ENCODE measurements at regions not wholly inside any gene's neighbourhood (a gene's known extent, or its start where the extent isn't known, plus 50 kb on each side); places are given as distances from the start of the nearest gene placed in this dataset.
"Not testable (repeated sequence)": the region's sequence is repeated elsewhere in the genome, so short reads cannot be mapped to it uniquely, and the experiment has no call there.

DNA sequence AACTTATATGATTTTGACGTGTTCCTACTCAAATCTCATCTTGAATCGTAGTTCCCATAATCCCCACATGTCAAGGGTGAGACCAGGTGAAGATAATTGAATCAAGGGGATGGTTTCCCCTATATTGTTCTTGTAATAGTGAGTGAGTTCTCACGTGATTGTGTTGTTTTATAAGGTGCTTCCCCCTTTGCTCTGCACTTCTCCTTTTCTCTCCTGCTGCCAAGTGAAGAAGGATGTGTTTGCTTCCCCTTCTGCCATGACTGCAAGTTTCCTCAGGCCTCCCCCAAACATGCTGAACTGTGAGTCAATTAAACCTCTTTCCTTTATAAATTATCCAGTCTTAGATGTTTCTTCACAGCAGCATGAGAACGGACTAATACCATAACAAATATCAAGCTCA is 83.2 kb downstream of the MANEA start:
- intact Hi-C loops (cut with micrococcal nuclease), result no loop called here

DNA sequence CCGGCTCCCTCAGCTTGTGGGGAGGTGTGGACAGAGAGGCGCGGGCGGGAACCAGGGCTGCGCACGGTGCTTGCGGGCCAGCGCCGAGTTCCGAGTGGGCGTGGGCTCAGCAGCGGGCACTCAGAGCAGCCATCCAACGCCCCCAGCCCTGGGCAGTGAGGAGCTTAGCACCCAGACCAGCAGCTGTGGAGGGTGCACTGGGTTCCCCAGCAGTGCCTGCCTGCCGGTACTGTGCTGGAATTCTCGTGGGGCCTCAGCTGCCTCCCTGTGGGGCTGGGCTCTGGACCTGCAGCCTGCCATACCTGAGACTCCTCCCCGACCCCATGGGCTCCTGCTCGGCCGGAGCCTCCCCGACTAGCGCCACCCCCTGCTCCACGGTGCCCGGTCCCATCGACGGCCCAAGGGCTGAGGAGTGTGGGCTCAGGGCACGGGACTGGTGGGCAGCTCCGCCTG is 92.7 kb downstream of the MANEA start:
- intact Hi-C loops (cut with micrococcal nuclease), result no loop called here

DNA sequence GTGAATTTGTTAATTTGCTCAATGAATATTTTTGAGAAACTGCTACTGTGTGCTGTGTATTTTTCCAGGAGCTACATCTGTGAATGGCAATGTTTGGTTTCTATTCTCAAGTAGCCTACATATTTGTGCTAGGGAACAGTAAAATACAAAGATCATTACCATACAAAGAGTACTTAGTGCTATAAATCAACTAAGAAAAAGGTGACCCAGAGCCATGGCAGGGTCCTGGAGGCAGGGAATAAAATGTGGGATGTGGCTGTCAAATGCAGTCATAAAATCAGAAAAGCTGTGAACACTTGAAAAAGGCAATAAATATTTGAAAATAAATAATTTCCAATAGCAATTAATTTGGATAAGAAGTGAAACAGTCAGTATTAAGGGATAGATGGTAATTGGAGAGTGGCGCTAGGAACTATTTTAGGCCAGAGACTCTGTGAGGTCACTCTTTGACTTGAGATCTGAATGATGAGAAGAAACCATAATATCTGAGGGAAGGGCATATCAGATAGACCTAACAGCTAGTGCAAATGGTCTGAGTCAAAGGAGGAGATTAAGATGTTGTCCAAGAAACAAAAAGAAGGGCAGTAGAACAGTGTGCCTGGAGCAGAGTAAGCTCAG is 98.8 kb downstream of the MANEA start:
- intact Hi-C loops (cut with micrococcal nuclease), result no loop called here

- intact Hi-C loops (cut with micrococcal nuclease), result no loop called here
Observed at GRCh38 chr6:95679981-95680380, 102.6 kb downstream of the MANEA start.

DNA sequence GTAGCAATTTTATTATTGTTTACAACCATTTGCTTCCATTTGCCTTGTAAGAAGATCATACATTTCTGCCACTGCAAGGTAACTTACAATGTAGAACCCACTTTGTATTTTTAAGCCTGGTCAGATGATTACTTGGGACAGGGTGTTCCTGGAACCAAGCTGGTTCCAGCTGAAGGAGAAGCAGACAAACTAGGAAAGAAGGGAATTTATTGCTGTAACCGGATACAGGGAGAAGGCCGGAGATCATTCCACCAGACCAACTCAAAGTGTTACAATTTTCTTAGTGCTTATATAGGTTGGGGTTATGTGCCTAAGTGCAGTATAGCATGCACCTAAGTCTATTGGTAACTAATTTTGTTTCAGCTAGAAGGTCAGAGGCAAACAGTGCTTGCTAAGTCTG is 104.4 kb downstream of the MANEA start:
- intact Hi-C loops (cut with micrococcal nuclease), result no loop called here

- intact Hi-C loops (cut with micrococcal nuclease), result no loop called here
Observed at GRCh38 chr6:95682476-95682875, 105.1 kb downstream of the MANEA start.

DNA sequence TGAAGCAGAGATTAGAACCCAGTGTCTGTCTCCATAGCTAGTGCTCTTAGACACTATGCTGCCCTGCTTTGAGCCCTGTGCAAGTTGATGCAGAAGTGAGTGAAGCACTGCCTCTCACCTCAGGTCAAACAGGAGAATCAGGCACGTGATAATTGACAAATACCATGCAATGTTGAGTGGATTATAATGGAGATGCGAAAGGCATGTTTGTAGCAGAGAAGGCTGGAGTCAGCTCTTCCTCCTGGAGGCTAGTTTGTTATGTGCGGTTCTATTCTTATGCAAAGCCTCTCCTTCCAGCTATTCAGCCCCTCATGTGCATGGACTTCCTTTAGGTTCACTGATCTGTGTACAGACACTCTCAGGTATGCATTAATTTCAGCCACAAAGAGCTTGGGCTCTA is 108.5 kb downstream of the MANEA start:
- intact Hi-C loops (cut with micrococcal nuclease), result no loop called here

DNA sequence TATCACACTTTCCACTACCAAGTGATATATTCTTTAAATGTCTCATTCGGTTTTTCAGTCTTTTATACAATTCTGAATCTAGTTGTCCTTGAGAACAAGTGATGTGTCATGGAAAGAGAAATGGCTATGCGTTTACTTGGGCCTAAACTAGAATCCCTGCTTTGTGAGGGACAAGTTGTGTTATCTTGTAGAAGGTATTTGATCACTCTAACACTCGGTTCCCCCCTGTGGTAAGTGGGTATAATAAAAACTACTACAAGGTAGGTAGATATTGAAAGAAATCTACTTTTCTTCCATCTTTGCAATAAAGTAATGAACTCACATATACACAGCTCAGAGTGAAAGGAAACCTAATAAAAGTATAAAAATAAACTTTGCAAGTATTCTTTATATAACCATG is 108.9 kb downstream of the MANEA start:
- intact Hi-C loops (cut with micrococcal nuclease), result no loop called here

- intact Hi-C loops (cut with micrococcal nuclease), result no loop called here
Observed at GRCh38 chr6:95686895-95687294, 109.6 kb downstream of the MANEA start.

DNA sequence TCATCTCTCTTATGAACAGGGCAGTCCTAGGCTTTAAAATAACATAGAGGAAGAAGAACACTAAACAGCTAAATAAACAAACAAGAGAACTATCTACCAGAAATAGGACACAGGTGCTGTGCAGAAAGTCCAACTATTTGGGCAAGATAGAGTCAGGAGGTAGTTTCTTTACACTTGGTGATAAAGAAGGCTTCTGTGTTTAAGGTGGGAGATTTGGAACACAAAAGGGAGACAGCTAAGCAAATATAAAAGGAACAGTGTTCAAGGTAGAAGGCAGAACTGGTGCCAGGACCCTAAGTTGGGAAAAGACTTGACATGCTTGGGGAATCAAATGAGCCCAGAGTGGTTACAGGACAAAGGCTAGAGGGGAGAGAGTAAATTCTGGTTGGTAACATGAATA is 110.5 kb downstream of the MANEA start:
- intact Hi-C loops (cut with micrococcal nuclease), result no loop called here

DNA sequence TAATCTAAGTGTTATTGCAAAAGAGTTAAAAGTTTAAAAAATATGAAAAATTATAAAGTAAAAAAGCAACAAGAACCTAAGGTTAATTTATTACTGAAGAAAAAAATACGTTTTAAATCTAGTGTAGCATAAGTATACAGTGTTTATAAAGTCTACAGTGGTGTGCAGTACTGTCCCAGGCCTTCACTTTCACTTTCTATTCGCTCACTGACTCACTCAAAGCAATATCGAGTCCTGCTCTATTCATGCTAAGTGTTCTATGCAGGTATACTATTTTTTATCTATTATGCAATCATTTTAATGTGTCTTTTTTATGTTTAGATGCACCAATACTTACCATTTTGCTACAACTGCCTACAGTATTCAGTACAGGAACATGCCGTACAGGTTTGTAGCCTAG is 113.0 kb downstream of the MANEA start:
- intact Hi-C loops (cut with micrococcal nuclease), result no loop called here

GRCh38 chr6:95693108-95693507 is 115.8 kb downstream of the MANEA start:
- intact Hi-C loops (cut with micrococcal nuclease), result no loop called here

DNA sequence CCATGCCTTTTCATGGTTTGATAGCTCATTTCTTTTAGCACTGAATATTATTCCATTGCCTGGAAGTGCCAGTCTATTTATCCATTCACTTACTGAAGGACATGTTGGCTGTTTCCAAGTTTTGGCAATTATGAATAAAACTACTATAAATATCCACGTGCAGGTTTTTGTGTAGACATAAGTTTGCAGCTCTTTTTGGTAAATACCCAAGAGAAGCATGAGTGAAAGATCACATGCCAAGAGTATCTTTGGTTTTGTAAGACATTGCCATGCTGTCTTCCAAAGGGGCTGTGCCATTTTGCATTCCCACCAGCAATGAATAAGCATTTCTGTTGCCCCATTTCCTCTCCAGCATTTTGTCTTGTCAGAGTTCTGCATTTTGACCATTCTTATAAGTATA is 120.9 kb downstream of the MANEA start:
- intact Hi-C loops (cut with micrococcal nuclease), result no loop called here

GRCh38 chr6:95723638-95724037 is 146.3 kb downstream of the MANEA start:
- intact Hi-C loops (cut with micrococcal nuclease), result no loop called here

DNA sequence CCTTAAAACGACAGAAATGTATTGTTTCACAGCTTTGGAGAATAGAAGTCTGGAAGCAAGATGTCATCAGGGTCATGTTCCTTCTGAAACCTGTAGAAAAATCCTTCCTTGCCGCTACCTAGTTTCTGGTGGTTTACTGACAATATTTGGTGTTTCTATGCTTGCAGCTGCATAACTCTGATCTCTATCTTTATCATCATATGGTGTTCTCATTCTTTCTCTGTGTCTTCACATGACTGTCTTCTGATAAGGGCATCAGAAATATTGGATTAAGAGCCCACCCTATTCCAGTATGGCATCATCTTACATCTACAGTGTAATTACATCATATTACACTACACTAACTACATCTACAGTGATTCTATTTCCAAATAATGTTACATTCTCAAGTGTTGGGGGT is 148.0 kb downstream of the MANEA start:
- intact Hi-C loops (cut with micrococcal nuclease), result no loop called here

DNA sequence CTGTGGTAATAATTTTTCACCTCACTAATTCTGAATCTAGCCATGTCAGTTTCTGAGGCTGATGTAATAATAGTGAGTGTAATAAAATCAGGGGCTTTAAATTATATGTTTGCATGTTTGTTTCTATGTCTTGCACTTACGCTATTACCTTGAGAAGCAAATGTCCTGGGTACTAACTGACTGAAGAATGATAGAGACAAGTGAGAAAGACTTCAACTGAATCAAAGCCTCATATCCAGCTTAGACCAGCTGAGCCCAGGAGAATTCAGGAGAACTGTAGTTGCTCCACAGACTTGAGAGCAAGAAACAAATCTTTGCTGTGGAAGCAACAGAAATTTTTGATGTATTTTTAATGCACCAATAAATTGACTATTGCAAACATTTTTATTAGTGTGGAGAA is 162.8 kb downstream of the MANEA start:
- intact Hi-C loops (cut with micrococcal nuclease), result no loop called here

- intact Hi-C loops (cut with micrococcal nuclease), result no loop called here
Observed at GRCh38 chr6:95741045-95741444, 163.7 kb downstream of the MANEA start.

GRCh38 chr6:95742767-95743289 is 165.5 kb downstream of the MANEA start:
- intact Hi-C loops (cut with micrococcal nuclease), result no loop called here

GRCh38 chr6:95743591-95743990 is 166.3 kb downstream of the MANEA start:
- intact Hi-C loops (cut with micrococcal nuclease), result no loop called here

GRCh38 chr6:95758236-95759069 is 181.1 kb downstream of the MANEA start:
- intact Hi-C loops (cut with micrococcal nuclease), result not testable (repeated sequence)

- intact Hi-C loops (cut with micrococcal nuclease), result no loop called here
Observed at GRCh38 chr6:95767897-95768463, 190.6 kb downstream of the MANEA start.

- intact Hi-C loops (cut with micrococcal nuclease), result no loop called here
Observed at GRCh38 chr6:95768539-95768938, 191.2 kb downstream of the MANEA start.
